Ascending aorta (tissue), 2 donors: ENCODE measurements at regions not wholly inside any gene's neighbourhood (a gene's known extent, or its start where the extent isn't known, plus 50 kb on each side); places are given as distances from the start of the nearest gene placed in this dataset.

Experiments
- DNase-seq, 2 donors: peaks; one replicate each; pipeline ENCODE4 v3.0.0-alpha.2; 2019; ENCODE audit warnings: low spot score in 2 of 2
- H3K27ac ChIP-seq, 2 donors: fragments of 200-600 bp; sonication (generic); one replicate each; pipeline ENCODE4 v1.5.1; 2016 to 2017; ENCODE audit warnings: mild to moderate bottlenecking in 1 of 2
- H3K27me3 ChIP-seq: fragments of 200-600 bp; sonication (generic); one replicate; pipeline ENCODE4 v1.5.1; 2017
- H3K36me3 ChIP-seq, 2 donors: fragments of 200-600 bp; sonication (generic); one replicate each; pipeline ENCODE4 v1.5.1; 2016
- H3K4me1 ChIP-seq, 2 donors: fragments of 200-600 bp; sonication (generic); one replicate each; pipeline ENCODE4 v1.5.1; 2016 to 2017; ENCODE audit warnings: mild to moderate bottlenecking in 1 of 2
- H3K4me3 ChIP-seq, 2 donors: fragments of 200-600 bp; sonication (generic); one replicate each; pipeline ENCODE4 v1.5.1; 2016 to 2017; ENCODE audit warnings: mild to moderate bottlenecking in 1 of 2
- H3K9me3 ChIP-seq, 2 donors: fragments of 200-600 bp; sonication (generic); one replicate each; pipeline ENCODE4 v1.5.1; 2016
- intact Hi-C: fragments of 100-400 bp; cut with DNase I; formaldehyde crosslinking; loops from one replicate; pipeline ENCODE4 v1.15.1; 2023
- TF ChIP-seq, protein P1 (sequence below), 3 experiments: fragments of 200-600 bp in 2 of 3; fragments of 450-650 bp in 1 of 3; sonication (generic) in 2 of 3; IDR thresholded peaks; one replicate each; pipeline ENCODE4 v1.5.1; 2016 to 2019; ENCODE audit warnings: antibody characterized with exemption in 3 of 3, mild to moderate bottlenecking in 1 of 3, moderate library complexity in 1 of 3

DNA sequence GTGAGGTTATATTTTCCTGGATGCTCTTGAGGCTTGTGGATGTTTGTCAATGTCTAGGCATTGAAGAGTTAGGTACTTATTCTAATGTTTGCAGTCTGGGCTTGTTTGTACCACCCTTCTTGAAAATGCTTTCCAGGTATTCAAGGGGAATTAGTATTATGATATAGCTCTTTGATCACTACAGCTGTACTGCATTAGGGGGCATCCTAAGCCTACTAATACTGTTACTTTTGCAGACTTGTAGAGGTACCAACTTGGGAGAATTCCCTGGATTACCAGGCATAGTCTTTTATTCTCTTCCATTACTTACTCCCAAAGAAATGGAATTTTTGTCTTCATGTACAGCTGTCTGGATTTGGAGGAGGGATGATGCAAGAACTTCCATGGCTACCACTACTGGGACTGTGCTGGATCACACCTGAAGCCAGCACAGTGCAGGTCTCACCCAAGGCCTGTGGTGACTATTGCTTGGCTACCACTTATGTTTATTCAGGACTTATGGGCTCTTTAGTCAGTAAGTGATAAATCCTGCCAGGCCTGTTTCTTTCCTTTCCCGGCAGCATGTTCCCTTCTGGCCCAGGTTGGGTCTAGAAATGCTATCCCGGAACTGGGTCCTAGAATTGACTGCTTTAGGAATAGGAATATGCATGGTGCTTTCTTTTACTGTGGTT is 402.9 kb downstream of the IL20RB start:
- intact Hi-C loops, result no loop called here
- H3K4me3 ChIP-seq, result no peak overlapping the region
- peaks cover 0 to 3% of the 10 kb centered on the region in 2 donors for H3K9me3 ChIP-seq
- H3K4me1 ChIP-seq, result no peaks in the 10 kb centered on the region
- no peaks in the 10 kb centered on the region for H3K27me3 ChIP-seq
- no peaks in the 10 kb centered on the region for H3K36me3 ChIP-seq
- DNase-seq, result no peak
- TF ChIP-seq, protein P1, sequence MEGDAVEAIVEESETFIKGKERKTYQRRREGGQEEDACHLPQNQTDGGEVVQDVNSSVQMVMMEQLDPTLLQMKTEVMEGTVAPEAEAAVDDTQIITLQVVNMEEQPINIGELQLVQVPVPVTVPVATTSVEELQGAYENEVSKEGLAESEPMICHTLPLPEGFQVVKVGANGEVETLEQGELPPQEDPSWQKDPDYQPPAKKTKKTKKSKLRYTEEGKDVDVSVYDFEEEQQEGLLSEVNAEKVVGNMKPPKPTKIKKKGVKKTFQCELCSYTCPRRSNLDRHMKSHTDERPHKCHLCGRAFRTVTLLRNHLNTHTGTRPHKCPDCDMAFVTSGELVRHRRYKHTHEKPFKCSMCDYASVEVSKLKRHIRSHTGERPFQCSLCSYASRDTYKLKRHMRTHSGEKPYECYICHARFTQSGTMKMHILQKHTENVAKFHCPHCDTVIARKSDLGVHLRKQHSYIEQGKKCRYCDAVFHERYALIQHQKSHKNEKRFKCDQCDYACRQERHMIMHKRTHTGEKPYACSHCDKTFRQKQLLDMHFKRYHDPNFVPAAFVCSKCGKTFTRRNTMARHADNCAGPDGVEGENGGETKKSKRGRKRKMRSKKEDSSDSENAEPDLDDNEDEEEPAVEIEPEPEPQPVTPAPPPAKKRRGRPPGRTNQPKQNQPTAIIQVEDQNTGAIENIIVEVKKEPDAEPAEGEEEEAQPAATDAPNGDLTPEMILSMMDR (IDR thresholded peaks at IDR 0.05), result no peak
- no peak overlapping the region for H3K27ac ChIP-seq

DNA sequence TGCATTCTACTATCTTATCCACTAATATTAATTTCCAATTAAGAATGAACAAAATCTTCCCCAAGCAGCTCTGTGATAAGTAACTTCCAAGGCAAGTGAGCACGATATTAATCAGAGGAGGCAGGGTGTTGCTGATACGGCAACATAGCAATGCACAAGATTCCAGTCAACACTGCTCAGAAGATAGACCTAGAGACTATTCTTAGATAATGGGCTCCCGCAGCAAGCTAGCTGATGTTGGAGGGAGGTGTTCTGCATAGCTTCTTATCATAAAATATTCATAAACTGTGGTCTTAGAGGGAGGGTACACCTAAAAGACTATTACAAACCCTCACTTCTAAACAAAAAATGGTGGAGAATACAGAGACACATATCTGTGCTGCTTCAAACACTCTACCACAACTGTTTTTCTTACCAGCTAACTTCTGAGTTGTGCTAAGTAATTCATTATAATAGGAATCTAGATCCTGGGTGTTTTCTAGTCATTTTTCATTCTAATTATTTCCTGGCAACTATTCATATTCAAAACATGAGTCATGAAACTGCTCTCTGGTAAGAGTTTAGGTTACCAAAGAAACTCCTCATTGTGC is 382.0 kb upstream of the SOX14 start:
- TF ChIP-seq, protein P1 (IDR thresholded peaks at IDR 0.05), result no peak
- DNase-seq, result no peak
- Histone ChIP-seq H3K9me3 (no peaks in the 10 kb centered on the region), H3K4me3 (no peak overlapping the region), H3K36me3 (no peaks in the 10 kb centered on the region), H3K27me3 (no peaks in the 10 kb centered on the region), H3K4me1 (no peaks in the 10 kb centered on the region), H3K27ac (no peak overlapping the region)
- intact Hi-C loops, result no loop called here

DNA sequence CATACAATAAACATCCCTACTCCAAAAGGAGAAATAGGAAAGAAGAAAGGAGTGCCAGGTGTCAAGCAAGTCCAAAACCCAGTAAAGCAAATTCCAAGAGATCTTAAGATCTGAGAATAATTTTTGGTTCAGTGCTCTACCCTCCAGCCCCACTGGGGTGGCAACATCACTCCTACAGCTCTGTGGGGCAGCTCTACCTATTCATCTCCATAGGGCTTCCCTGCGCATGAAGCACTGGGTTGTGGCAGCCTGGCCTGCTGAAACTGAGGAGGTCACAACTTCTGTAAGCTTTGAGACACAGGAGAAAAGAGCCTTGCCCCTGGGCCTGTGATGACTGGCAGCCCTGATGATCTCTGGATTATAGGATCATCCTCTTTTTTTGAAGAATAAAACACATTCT is 378.2 kb upstream of the SOX14 start:
- H3K4me3 ChIP-seq, result no peak overlapping the region
- no peaks in the 10 kb centered on the region for H3K27me3 ChIP-seq
- no peaks in the 10 kb centered on the region for H3K4me1 ChIP-seq
- H3K9me3 ChIP-seq, result no peaks in the 10 kb centered on the region
- intact Hi-C loops, result no loop called here
- no peak overlapping the region for H3K27ac ChIP-seq
- DNase-seq, result no peak
- TF ChIP-seq, protein P1 (IDR thresholded peaks at IDR 0.05), result no peak
- H3K36me3 ChIP-seq, result no peaks in the 10 kb centered on the region

DNA sequence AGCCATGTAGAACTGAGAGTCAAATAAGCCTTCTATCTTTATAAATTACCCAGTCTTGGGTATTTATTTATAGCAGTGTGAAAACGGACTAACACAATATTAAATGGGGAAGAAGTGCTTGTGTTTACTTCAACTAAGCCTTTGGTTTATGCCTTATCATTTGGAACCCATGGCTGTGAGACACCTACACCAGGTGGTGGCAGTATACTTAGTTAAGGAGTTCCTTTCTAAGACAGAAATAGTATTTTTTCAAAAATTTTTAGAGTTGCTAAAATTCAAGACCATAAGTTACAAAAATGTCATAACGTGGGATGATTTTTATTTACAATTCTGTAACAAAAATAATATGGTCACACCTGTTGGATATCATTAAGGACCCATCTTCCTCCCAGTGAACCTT is 354.5 kb upstream of the SOX14 start:
- Histone ChIP-seq H3K4me3 (no peak overlapping the region), H3K27me3 (no peaks in the 10 kb centered on the region), H3K36me3 (no peaks in the 10 kb centered on the region), H3K27ac (no peak overlapping the region), H3K9me3 (no peaks in the 10 kb centered on the region), H3K4me1 (no peaks in the 10 kb centered on the region)
- no peak for DNase-seq
- intact Hi-C loops, result no loop called here
- TF ChIP-seq, protein P1 (IDR thresholded peaks at IDR 0.05), result no peak

DNA sequence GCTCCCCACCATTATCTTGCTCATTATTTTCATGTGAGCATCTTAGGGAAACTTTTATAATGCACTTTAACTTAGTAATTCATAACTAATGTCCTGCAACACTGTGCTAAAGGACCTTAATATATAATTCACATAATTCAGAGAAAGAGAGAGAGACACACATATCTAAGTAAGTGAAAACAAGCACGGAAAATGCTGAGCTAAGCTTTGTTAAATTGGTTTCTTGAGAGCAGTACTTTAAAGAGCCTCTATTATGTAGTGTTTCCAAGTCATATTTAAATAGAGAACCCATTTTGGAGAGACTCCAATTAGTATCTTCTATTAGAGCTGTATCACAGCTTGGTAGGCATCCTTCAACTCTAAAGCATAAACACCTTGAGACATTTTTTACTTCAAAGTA is 354.1 kb upstream of the SOX14 start:
- no peak overlapping the region for H3K4me3 ChIP-seq
- no peak overlapping the region for H3K27ac ChIP-seq
- intact Hi-C loops, result no loop called here
- TF ChIP-seq, protein P1 (IDR thresholded peaks at IDR 0.05), result no peak
- no peaks in the 10 kb centered on the region for H3K36me3 ChIP-seq
- H3K9me3 ChIP-seq, result no peaks in the 10 kb centered on the region
- no peaks in the 10 kb centered on the region for H3K27me3 ChIP-seq
- no peak for DNase-seq
- H3K4me1 ChIP-seq, result no peaks in the 10 kb centered on the region
